SK-N-SH (cell line): ENCODE measurements at regions not wholly inside any gene's neighbourhood (a gene's known extent, or its start where the extent isn't known, plus 50 kb on each side); places are given as distances from the start of the nearest gene placed in this dataset.

Experiments used
- CTCF ChIA-PET: fragments of 300-600, 350-600 bp; formaldehyde crosslinking; extraction: SDS; loops from one replicate; lab custom pipeline; 2021; lab: Yijun Ruan, JAX
- POLR2A ChIA-PET: fragments of 350-600 bp; sonication (Branson Sonifier 250); formaldehyde crosslinking; extraction: SDS; loops from one replicate; lab custom pipeline; 2020; ENCODE audit warnings: antibody characterized with exemption, inconsistent platforms; lab: Yijun Ruan, JAX
- DNase-seq: peaks from one replicate; pipeline ENCODE4 v3.0.0; 2012
- H2AFZ ChIP-seq: fragments of 200-600 bp; sonication (generic); 2 replicates; pipeline ENCODE4 v1.8.1; 2016; ENCODE audit warnings: antibody characterized with exemption, mild to moderate bottlenecking, low read depth
- H3F3A ChIP-seq: fragments of 200-600 bp; sonication (generic); replicated peaks from 2 replicates; pipeline ENCODE3; 2016; ENCODE audit warnings: antibody characterized with exemption, mild to moderate bottlenecking; ENCODE audit not compliant: insufficient read depth
- H3K27ac ChIP-seq, 2 experiments: fragments of 200-500 bp in 1 of 2; fragments of 200-600 bp in 1 of 2; sonication (Bioruptor generic) in 1 of 2; sonication (generic), shearing (Covaris generic) in 1 of 2; 2 replicates each; pipeline versions ENCODE4 v1.5.1 to v1.6.1; 2014 to 2016; ENCODE audit warnings: low read depth in 2 of 2, inconsistent platforms in 1 of 2, low read length in 1 of 2, mild to moderate bottlenecking in 1 of 2, mixed read lengths in 1 of 2
- H3K27me3 ChIP-seq: fragments of 200-600 bp; sonication (generic), shearing (Covaris generic); 2 replicates; pipeline ENCODE4 v1.6.1; 2016; ENCODE audit warnings: mixed run types; ENCODE audit not compliant: insufficient read depth
- H3K36me3 ChIP-seq, 2 experiments: fragments of 200-500 bp in 1 of 2; fragments of 200-600 bp in 1 of 2; sonication (Bioruptor generic) in 1 of 2; sonication (generic) in 1 of 2; replicated peaks in 1 of 2; 2 replicates each; pipeline versions ENCODE3 to v1.5.1; 2014 to 2016; ENCODE audit warnings: low read length in 1 of 2, mild to moderate bottlenecking in 1 of 2; ENCODE audit not compliant: insufficient read depth in 2 of 2, control insufficient read depth in 1 of 2
- H3K4me1 ChIP-seq, 2 experiments: fragments of 200-500 bp in 1 of 2; fragments of 200-600 bp in 1 of 2; sonication (Bioruptor generic) in 1 of 2; sonication (generic), shearing (Covaris generic) in 1 of 2; 2 replicates each; pipeline versions ENCODE4 v1.5.1 to v1.6.1; 2014 to 2016; ENCODE audit warnings: low read depth in 1 of 2, low read length in 1 of 2, mixed run types in 1 of 2; ENCODE audit not compliant: insufficient read depth in 2 of 2, control insufficient read depth in 1 of 2
- H3K4me2 ChIP-seq: fragments of 200-600 bp; sonication (generic), shearing (Covaris generic); 2 replicates; pipeline ENCODE4 v1.6.1; 2017; ENCODE audit warnings: mixed run types
- H3K4me3 ChIP-seq, 2 experiments: fragments of 200-500 bp in 1 of 2; fragments of 200-600 bp in 1 of 2; sonication (Bioruptor generic) in 1 of 2; sonication (generic), shearing (Covaris generic) in 1 of 2; 2 replicates each; pipeline versions ENCODE4 v1.5.1 to v1.8.1; 2014 to 2016; ENCODE audit warnings: low read depth in 2 of 2, inconsistent platforms in 1 of 2, low read length in 1 of 2, mild to moderate bottlenecking in 1 of 2, mixed read lengths in 1 of 2, moderate library complexity in 1 of 2
- H3K79me2 ChIP-seq: fragments of 200-600 bp; sonication (generic); 2 replicates; pipeline ENCODE4 v1.8.1; 2017; ENCODE audit warnings: mild to moderate bottlenecking; ENCODE audit not compliant: insufficient read depth
- H3K9ac ChIP-seq: fragments of 200-600 bp; sonication (generic); 2 replicates; pipeline ENCODE4 v1.6.1; 2017; ENCODE audit warnings: mixed run types
- H3K9me2 ChIP-seq: fragments of 200-600 bp; sonication (generic); 2 replicates; pipeline ENCODE4 v1.6.1; 2017; ENCODE audit warnings: mixed run types
- H3K9me3 ChIP-seq: fragments of 200-600 bp; sonication (generic); 2 replicates; pipeline ENCODE4 v1.6.1; 2017; ENCODE audit warnings: mixed run types, mild to moderate bottlenecking, moderate library complexity
- H4K20me1 ChIP-seq: fragments of 200-600 bp; sonication (generic); 2 replicates; pipeline ENCODE4 v1.6.1; 2017; ENCODE audit warnings: mild to moderate bottlenecking, mixed run types; ENCODE audit not compliant: insufficient read depth
- EP300 ChIP-seq, 2 experiments: IDR thresholded peaks; 2 replicates each; pipeline versions ENCODE4 v1.4.0 to v1.6.1; 2012; ENCODE audit warnings: borderline replicate concordance in 1 of 2, low read depth in 1 of 2, low read length in 1 of 2
- EZH2phosphoT487 ChIP-seq: fragments of 200-600 bp; sonication (generic); IDR thresholded peaks from 2 replicates; pipeline ENCODE4 v1.6.1; 2017; ENCODE audit warnings: low read depth, mixed run types, mild to moderate bottlenecking, antibody characterized with exemption, moderate library complexity, borderline replicate concordance
- FOSL2 ChIP-seq: IDR thresholded peaks from 2 replicates; pipeline ENCODE4 v1.4.0; 2012; ENCODE audit warnings: low read depth, mild to moderate bottlenecking, moderate library complexity, borderline replicate concordance
- FOXM1 ChIP-seq: IDR thresholded peaks from 2 replicates; pipeline ENCODE4 v1.4.0; 2012; ENCODE audit warnings: low read depth, mild to moderate bottlenecking
- GABPA ChIP-seq: IDR thresholded peaks from 2 replicates; pipeline ENCODE4 v1.4.0; 2012; ENCODE audit warnings: low read depth, mild to moderate bottlenecking
- JUND ChIP-seq: IDR thresholded peaks from 2 replicates; pipeline ENCODE4 v1.4.0; 2012
- RAD21 ChIP-seq: IDR thresholded peaks from 2 replicates; pipeline ENCODE4 v1.6.1; 2012; ENCODE audit warnings: mild to moderate bottlenecking, low read length
- RXRA ChIP-seq: IDR thresholded peaks from 2 replicates; pipeline ENCODE4 v1.4.0; 2012; ENCODE audit warnings: low read depth, mild to moderate bottlenecking, borderline replicate concordance
- SMC3 ChIP-seq: IDR thresholded peaks from 2 replicates; pipeline ENCODE4 v1.6.1; 2012; ENCODE audit warnings: low read depth, low read length, improper control_type of control experiment
- TAF1 ChIP-seq: IDR thresholded peaks from 2 replicates; pipeline ENCODE4 v1.6.1; 2012; ENCODE audit warnings: low read depth, mild to moderate bottlenecking, low read length, moderate library complexity, borderline replicate concordance
- TCF12 ChIP-seq: IDR thresholded peaks from 2 replicates; pipeline ENCODE4 v1.4.0; 2012
- TEAD4 ChIP-seq: IDR thresholded peaks from 2 replicates; pipeline ENCODE4 v1.4.0; 2012; ENCODE audit warnings: mild to moderate bottlenecking, borderline replicate concordance; ENCODE audit not compliant: insufficient read depth
- USF2 ChIP-seq: fragments of 150-350 bp; IDR thresholded peaks from 2 replicates; pipeline ENCODE4 v1.6.1; 2017; ENCODE audit warnings: antibody characterized with exemption, low read length, low read depth, borderline replicate concordance
- YY1 ChIP-seq: IDR thresholded peaks from 2 replicates; pipeline ENCODE4 v1.4.0; 2012; ENCODE audit warnings: low read depth, mild to moderate bottlenecking
- WGBS: methylation state at CpG from one replicate; pipeline ENCODE4 v1.1.6; 2017; ENCODE audit warnings: low lambda C conversion rate; 5-methylcytosine and 5-hydroxymethylcytosine counted together
- TF ChIP-seq, protein P1 (sequence below): IDR thresholded peaks from 2 replicates; pipeline ENCODE4; 2012
- TF ChIP-seq, protein P2 (sequence below): fragments of 150-350 bp; IDR thresholded peaks from 2 replicates; pipeline ENCODE4 v1.6.1; 2016; ENCODE audit warnings: mild to moderate bottlenecking, low read depth, low read length
- TF ChIP-seq, protein P3 (sequence below): IDR thresholded peaks from 2 replicates; pipeline ENCODE4 v1.4.0; 2012; ENCODE audit warnings: low read depth, borderline replicate concordance
- TF ChIP-seq, protein P4 (sequence below): IDR thresholded peaks from 2 replicates; pipeline ENCODE4 v1.4.0; 2012; ENCODE audit warnings: low read depth, borderline replicate concordance
- TF ChIP-seq, protein P5 (sequence below): fragments of 200-600 bp; sonication (generic); IDR thresholded peaks from 2 replicates; pipeline ENCODE4 v1.6.1; 2017; ENCODE audit warnings: antibody characterized with exemption, mild to moderate bottlenecking, moderate library complexity

DNA sequence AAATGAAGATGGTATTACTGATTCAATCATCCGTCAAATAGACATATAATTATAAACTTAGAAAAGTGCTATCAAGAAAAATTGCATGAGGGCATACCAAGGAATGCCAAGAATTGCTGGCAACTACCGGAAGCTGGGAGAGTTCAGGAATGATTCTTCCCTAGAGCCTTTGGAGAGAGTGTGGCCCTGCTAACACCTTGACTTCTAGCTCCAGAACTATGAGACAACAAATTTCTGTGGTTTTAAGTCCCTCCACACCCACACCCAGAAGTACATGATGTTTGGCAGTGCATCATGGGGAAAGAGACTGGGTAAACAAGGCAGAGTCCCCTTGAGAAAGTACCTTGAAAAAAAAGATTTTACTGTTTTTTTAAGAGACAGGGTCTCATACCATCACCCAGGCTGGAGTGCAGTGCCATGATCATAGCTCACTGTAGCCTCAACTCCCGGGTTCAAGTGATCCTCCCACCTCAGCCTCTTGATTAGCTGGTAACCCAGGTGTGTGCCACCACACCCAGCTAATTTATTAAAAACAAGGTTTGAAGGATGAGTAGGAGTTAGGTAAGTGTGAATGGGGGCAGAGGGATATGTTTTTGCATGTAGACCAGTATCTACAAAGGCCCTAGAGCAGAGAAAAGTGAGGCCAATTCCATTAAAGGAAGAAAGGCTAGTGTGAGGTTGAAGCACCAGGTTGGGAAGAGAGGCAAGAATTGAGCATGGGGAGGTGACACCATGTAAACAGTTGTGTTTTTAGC is 53.1 kb downstream of the GSX2 start:
- 75% methylated on average over 3 of the region's 3 CpGs for WGBS
- Histone ChIP-seq H3K9me2 (no peaks in the 10 kb centered on the region), H3K27ac (peak overlapping the region in 1 of 2 experiments; percentile 29; a peak in 1 of 4 replicates), H3K9me3 (no peaks in the 10 kb centered on the region), H4K20me1 (no peaks in the 10 kb centered on the region), H2AFZ (no peak overlapping the region; the same call in 1 of the 2 replicates), H3K27me3 (no peaks in the 10 kb centered on the region), H3K4me1 (no peaks in the 10 kb centered on the region)
- TF ChIP-seq, protein P1, sequence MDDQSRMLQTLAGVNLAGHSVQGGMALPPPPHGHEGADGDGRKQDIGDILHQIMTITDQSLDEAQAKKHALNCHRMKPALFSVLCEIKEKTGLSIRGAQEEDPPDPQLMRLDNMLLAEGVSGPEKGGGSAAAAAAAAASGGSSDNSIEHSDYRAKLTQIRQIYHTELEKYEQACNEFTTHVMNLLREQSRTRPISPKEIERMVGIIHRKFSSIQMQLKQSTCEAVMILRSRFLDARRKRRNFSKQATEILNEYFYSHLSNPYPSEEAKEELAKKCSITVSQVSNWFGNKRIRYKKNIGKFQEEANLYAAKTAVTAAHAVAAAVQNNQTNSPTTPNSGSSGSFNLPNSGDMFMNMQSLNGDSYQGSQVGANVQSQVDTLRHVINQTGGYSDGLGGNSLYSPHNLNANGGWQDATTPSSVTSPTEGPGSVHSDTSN = peak; percentile 3; the same call in 1 of the 2 replicates
- TF ChIP-seq TEAD4 = no peak
- TF ChIP-seq YY1 = no peak
- no peak for TF ChIP-seq FOXM1
- TF ChIP-seq, all 33 proteins: peak for 1
- H3K36me3 ChIP-seq = no peaks in the 10 kb centered on the region
- H3F3A ChIP-seq = no peaks in the 10 kb centered on the region
- no peak overlapping the region for H3K9ac ChIP-seq
- H3K79me2 ChIP-seq = no peaks in the 10 kb centered on the region
- H3K4me3 ChIP-seq = no peak overlapping the region
- H3K4me2 ChIP-seq = no peak overlapping the region
- ChIA-PET POLR2A (no interaction called here), CTCF (no interaction called here)
- no peak for DNase-seq

DNA sequence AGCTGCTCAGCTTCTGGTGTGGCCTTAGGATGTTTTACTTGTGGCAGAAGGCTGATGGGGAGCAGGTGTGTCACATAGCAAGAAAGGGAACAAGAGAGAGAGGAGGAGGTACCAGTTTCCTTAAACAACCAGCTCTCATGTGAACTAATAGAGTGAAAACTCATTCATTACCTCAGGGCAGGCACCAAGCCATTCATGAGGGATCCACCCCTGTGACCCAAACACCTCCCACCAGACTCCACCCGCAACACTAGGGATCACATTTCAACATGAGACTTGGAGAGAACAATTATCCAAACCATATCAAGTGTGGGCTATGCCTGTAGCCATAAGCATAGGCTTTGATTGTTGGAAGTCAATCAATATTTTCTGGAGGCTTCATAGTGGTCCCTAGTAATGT is 56.0 kb downstream of the GSX2 start:
- CTCF ChIA-PET = no interaction called here
- H3K4me1 ChIP-seq = no peaks in the 10 kb centered on the region
- H3K9me3 ChIP-seq = peaks cover 16% of the 10 kb centered on the region; the same call in 1 of the 2 replicates
- no peak overlapping the region for H3K4me2 ChIP-seq
- H3K79me2 ChIP-seq = no peaks in the 10 kb centered on the region
- H3K4me3 ChIP-seq = no peak overlapping the region
- no peak for DNase-seq
- H4K20me1 ChIP-seq = no peaks in the 10 kb centered on the region
- WGBS = 100% methylated on average over 1 of the region's 1 CpG
- no peaks in the 10 kb centered on the region for H3K36me3 ChIP-seq
- no peaks in the 10 kb centered on the region for H3K9me2 ChIP-seq
- no peaks in the 10 kb centered on the region for H3K27me3 ChIP-seq
- H3K9ac ChIP-seq = no peak overlapping the region
- POLR2A ChIA-PET = no interaction called here
- H2AFZ ChIP-seq = no peak overlapping the region
- H3K27ac ChIP-seq = no peak overlapping the region
- H3F3A ChIP-seq = no peaks in the 10 kb centered on the region
- TF ChIP-seq YY1 = no peak
- no peak for TF ChIP-seq JUND
- TF ChIP-seq USF2 = no peak
- TF ChIP-seq RXRA = no peak
- TF ChIP-seq, protein P2, sequence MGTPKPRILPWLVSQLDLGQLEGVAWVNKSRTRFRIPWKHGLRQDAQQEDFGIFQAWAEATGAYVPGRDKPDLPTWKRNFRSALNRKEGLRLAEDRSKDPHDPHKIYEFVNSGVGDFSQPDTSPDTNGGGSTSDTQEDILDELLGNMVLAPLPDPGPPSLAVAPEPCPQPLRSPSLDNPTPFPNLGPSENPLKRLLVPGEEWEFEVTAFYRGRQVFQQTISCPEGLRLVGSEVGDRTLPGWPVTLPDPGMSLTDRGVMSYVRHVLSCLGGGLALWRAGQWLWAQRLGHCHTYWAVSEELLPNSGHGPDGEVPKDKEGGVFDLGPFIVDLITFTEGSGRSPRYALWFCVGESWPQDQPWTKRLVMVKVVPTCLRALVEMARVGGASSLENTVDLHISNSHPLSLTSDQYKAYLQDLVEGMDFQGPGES = no peak
- no peak for TF ChIP-seq EP300 (IDR thresholded peaks at IDR 0.05; ENCODE audit: borderline replicate concordance in 1 of 2, low read depth in 1 of 2, low read length in 1 of 2)
- no peak for TF ChIP-seq RAD21
- TF ChIP-seq SMC3 = no peak
- no peak for TF ChIP-seq GABPA
- TF ChIP-seq TCF12 = no peak
- TF ChIP-seq, protein P3, sequence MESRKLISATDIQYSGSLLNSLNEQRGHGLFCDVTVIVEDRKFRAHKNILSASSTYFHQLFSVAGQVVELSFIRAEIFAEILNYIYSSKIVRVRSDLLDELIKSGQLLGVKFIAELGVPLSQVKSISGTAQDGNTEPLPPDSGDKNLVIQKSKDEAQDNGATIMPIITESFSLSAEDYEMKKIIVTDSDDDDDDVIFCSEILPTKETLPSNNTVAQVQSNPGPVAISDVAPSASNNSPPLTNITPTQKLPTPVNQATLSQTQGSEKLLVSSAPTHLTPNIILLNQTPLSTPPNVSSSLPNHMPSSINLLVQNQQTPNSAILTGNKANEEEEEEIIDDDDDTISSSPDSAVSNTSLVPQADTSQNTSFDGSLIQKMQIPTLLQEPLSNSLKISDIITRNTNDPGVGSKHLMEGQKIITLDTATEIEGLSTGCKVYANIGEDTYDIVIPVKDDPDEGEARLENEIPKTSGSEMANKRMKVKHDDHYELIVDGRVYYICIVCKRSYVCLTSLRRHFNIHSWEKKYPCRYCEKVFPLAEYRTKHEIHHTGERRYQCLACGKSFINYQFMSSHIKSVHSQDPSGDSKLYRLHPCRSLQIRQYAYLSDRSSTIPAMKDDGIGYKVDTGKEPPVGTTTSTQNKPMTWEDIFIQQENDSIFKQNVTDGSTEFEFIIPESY = no peak
- TF ChIP-seq, protein P4, sequence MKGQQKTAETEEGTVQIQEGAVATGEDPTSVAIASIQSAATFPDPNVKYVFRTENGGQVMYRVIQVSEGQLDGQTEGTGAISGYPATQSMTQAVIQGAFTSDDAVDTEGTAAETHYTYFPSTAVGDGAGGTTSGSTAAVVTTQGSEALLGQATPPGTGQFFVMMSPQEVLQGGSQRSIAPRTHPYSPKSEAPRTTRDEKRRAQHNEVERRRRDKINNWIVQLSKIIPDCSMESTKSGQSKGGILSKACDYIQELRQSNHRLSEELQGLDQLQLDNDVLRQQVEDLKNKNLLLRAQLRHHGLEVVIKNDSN = no peak
- no peak for TF ChIP-seq FOSL2
- TF ChIP-seq TAF1 = no peak
- TF ChIP-seq, protein P5, sequence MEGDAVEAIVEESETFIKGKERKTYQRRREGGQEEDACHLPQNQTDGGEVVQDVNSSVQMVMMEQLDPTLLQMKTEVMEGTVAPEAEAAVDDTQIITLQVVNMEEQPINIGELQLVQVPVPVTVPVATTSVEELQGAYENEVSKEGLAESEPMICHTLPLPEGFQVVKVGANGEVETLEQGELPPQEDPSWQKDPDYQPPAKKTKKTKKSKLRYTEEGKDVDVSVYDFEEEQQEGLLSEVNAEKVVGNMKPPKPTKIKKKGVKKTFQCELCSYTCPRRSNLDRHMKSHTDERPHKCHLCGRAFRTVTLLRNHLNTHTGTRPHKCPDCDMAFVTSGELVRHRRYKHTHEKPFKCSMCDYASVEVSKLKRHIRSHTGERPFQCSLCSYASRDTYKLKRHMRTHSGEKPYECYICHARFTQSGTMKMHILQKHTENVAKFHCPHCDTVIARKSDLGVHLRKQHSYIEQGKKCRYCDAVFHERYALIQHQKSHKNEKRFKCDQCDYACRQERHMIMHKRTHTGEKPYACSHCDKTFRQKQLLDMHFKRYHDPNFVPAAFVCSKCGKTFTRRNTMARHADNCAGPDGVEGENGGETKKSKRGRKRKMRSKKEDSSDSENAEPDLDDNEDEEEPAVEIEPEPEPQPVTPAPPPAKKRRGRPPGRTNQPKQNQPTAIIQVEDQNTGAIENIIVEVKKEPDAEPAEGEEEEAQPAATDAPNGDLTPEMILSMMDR = no peak
- no peak for TF ChIP-seq EZH2phosphoT487
- TF ChIP-seq FOXM1 = no peak
